Activated naive CD8-positive, alpha-beta T cell (primary cell): ENCODE measurements at regions not wholly inside any gene's neighbourhood (a gene's known extent, or its start where the extent isn't known, plus 50 kb on each side); places are given as distances from the start of the nearest gene placed in this dataset.
"Not testable (repeated sequence)": the region's sequence is repeated elsewhere in the genome, so short reads cannot be mapped to it uniquely, and the experiment has no call there.

Source experiments
- H3K27ac Mint-ChIP-seq: one replicate; pipeline ENCODE4 v1.8.0; 2021; ENCODE audit warnings: mixed read lengths
- H3K27me3 Mint-ChIP-seq: one replicate; pipeline ENCODE4 v1.8.0; 2021; ENCODE audit warnings: mixed read lengths
- H3K36me3 Mint-ChIP-seq: one replicate; pipeline ENCODE4 v1.8.0; 2021; ENCODE audit warnings: mixed read lengths
- H3K4me1 Mint-ChIP-seq: one replicate; pipeline ENCODE4 v1.8.0; 2021; ENCODE audit warnings: low read depth, mixed read lengths
- H3K4me3 Mint-ChIP-seq: one replicate; pipeline ENCODE4 v1.8.0; 2021; ENCODE audit warnings: mild to moderate bottlenecking, mixed read lengths
- H3K9me3 Mint-ChIP-seq: one replicate; pipeline ENCODE4 v1.8.0; 2021; ENCODE audit warnings: low read depth, mixed read lengths

DNA sequence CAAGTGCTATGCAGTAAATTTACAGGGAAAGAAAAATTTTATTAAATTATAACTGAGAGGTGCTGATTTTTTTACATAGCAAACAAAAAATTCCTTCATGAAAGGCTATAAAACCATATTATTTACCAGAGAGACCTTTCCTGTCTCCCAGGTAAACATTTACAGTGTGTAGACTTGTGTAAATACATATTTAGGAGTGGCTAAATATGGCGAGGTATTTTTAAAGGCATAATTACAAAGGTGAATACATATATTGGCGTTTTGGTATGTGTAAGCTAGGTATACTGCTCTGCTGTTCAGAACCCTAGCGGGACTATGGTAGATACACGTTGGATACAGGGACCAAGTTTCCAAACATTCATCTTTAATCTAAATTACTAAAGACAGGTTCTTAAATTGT lies 170.6 kb upstream of the MEF2C start:
- H3K4me1 Mint-ChIP-seq, result no peaks in the 10 kb centered on the region
- no peak overlapping the region for H3K4me3 Mint-ChIP-seq
- H3K27me3 Mint-ChIP-seq, result no peaks in the 10 kb centered on the region
- peaks cover 13% of the 10 kb centered on the region for H3K9me3 Mint-ChIP-seq
- H3K36me3 Mint-ChIP-seq, result no peaks in the 10 kb centered on the region
- no peak overlapping the region for H3K27ac Mint-ChIP-seq

- H3K4me3 Mint-ChIP-seq, H3K36me3 Mint-ChIP-seq, H3K27me3 Mint-ChIP-seq, H3K27ac Mint-ChIP-seq, H3K4me1 Mint-ChIP-seq: not testable (repeated sequence)
- H3K9me3 Mint-ChIP-seq, result peaks cover 13% of the 10 kb centered on the region
These were observed 167.1 kb upstream of the MEF2C start for GRCh38 chr5:89050062-89050461.

GRCh38 chr5:89047571-89047970 lies 164.6 kb upstream of the MEF2C start:
- Mint-ChIP-seq H3K4me3 (no peak overlapping the region), H3K36me3 (no peaks in the 10 kb centered on the region), H3K27ac (no peak overlapping the region), H3K9me3 (peaks cover 13% of the 10 kb centered on the region), H3K27me3 (no peaks in the 10 kb centered on the region), H3K4me1 (peaks cover 3% of the 10 kb centered on the region)

- Mint-ChIP-seq H3K4me1 (peaks cover 3% of the 10 kb centered on the region), H3K36me3 (no peaks in the 10 kb centered on the region), H3K27ac (no peak overlapping the region), H3K4me3 (no peak overlapping the region), H3K27me3 (no peaks in the 10 kb centered on the region), H3K9me3 (peaks cover under 1% of the 10 kb centered on the region)
These were observed 162.2 kb upstream of the MEF2C start for GRCh38 chr5:89045216-89045615.

DNA sequence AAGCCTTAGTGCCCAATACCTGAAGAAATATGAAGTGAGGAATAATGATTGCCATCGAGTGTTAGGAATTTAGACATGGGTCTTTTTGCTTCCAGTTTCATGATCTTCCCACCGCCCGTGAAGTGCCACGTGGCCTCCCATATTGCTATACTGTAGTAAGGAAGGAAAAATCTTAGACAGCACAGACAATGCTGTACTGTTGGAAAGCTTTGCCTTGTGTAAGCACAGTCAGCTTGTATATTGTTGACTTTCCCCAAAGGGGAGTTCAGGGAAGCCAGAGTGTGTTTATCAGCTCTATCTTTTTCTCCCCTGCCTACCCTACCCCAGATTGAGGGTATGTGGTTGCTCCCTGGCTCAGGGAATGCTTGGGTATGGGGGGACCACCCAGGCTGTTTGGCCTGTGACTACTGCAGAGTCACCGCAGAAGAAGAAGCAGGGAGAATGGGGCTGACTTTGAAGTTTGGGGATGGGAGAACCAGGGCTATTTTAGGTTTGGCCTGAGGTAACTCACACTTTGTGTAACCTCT lies 161.8 kb upstream of the MEF2C start:
- Mint-ChIP-seq H3K4me1 (peaks cover 3% of the 10 kb centered on the region), H3K9me3 (no peaks in the 10 kb centered on the region), H3K27me3 (no peaks in the 10 kb centered on the region), H3K4me3 (no peak overlapping the region), H3K27ac (no peak overlapping the region), H3K36me3 (no peaks in the 10 kb centered on the region)

DNA sequence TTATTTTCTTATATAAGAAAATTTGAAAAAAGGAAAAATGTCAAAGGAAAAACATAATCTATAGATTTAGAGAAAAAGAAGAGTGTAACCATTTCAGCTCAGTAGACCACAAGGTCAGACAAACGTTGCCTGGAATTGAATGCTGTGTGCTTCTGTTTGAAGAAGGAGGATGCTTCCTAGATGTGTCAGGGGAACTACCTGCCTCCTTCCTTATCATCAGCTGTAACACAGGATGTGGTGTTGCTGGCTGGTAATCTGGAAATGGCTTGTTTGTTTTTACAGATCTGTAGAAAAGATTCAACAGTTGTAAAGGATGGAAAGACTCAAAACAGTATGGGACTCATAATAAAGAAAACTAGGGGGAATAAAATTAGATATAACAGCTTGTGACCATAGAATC lies 160.7 kb upstream of the MEF2C start:
- H3K4me1 Mint-ChIP-seq, result peaks cover 3% of the 10 kb centered on the region
- H3K9me3 Mint-ChIP-seq, result peaks cover 2% of the 10 kb centered on the region
- no peaks in the 10 kb centered on the region for H3K27me3 Mint-ChIP-seq
- no peak overlapping the region for H3K4me3 Mint-ChIP-seq
- no peak overlapping the region for H3K27ac Mint-ChIP-seq
- no peaks in the 10 kb centered on the region for H3K36me3 Mint-ChIP-seq

- Mint-ChIP-seq H3K27ac (no peak overlapping the region), H3K36me3 (no peaks in the 10 kb centered on the region), H3K4me1 (peaks cover 3% of the 10 kb centered on the region), H3K9me3 (peaks cover 4% of the 10 kb centered on the region), H3K4me3 (no peak overlapping the region), H3K27me3 (no peaks in the 10 kb centered on the region)
These were observed 159.8 kb upstream of the MEF2C start for GRCh38 chr5:89042746-89043145.

DNA sequence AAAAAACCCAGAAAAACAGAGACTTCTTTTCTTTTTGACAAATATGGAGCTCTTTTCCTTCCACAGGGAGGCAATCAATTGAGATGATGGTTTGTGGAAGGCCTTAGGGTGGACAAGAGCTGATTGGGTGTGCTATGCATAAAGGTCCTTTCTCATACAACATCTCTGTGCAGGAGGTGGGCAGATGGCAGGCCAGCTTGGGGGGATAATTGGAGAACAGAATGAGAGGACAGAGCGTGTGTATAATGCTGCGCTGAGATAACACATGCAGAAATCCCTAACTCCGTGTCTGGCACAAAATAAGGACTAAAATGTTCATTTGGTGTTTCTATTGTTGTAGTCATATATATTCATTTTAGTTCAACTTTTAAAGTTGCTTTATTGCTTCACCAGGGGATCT lies 159.0 kb upstream of the MEF2C start:
- no peaks in the 10 kb centered on the region for H3K27me3 Mint-ChIP-seq
- peaks cover 3% of the 10 kb centered on the region for H3K4me1 Mint-ChIP-seq
- H3K4me3 Mint-ChIP-seq, result no peak overlapping the region
- H3K36me3 Mint-ChIP-seq, result no peaks in the 10 kb centered on the region
- H3K9me3 Mint-ChIP-seq, result peaks cover 4% of the 10 kb centered on the region
- no peak overlapping the region for H3K27ac Mint-ChIP-seq

DNA sequence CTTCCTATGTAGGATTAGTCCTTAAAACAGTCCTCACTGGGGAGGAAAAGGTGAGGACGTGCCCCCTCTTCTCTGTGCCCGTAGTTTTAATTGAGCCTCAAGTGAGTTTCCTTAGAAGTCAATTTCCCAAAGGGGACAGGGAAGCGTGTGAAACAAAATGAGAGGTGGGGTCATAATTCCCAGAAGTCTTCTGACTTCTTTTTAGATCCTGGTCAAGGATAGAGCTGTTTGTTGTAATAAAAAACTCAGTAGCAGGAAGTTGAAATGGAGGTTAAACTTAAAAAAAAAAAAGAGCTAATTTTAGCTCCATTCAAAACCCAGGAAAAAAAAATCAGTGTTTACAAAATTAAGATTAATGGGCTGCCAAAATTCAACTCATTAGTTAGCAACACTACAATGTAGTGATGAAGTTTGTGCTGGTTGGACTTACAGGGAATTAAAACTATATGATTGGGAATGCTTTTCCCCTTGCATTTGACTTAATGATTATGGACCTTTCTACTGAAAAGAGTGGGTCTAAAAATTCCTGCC lies 158.3 kb upstream of the MEF2C start:
- H3K9me3 Mint-ChIP-seq, result peaks cover 4% of the 10 kb centered on the region
- H3K27ac Mint-ChIP-seq, result no peak overlapping the region
- no peaks in the 10 kb centered on the region for H3K36me3 Mint-ChIP-seq
- H3K27me3 Mint-ChIP-seq, result no peaks in the 10 kb centered on the region
- peaks cover 3% of the 10 kb centered on the region for H3K4me1 Mint-ChIP-seq
- no peak overlapping the region for H3K4me3 Mint-ChIP-seq

GRCh38 chr5:89036704-89037489 lies 153.9 kb upstream of the MEF2C start:
- Mint-ChIP-seq H3K4me1 (no peaks in the 10 kb centered on the region), H3K4me3 (no peak overlapping the region), H3K27ac (no peak overlapping the region), H3K36me3 (no peaks in the 10 kb centered on the region), H3K9me3 (peaks cover 4% of the 10 kb centered on the region), H3K27me3 (no peaks in the 10 kb centered on the region)

GRCh38 chr5:89036166-89036565 lies 153.2 kb upstream of the MEF2C start:
- Mint-ChIP-seq H3K4me1 (no peaks in the 10 kb centered on the region), H3K4me3 (no peak overlapping the region), H3K27me3 (no peaks in the 10 kb centered on the region), H3K36me3 (no peaks in the 10 kb centered on the region), H3K27ac (no peak overlapping the region), H3K9me3 (peaks cover 4% of the 10 kb centered on the region)

- no peak overlapping the region for H3K27ac Mint-ChIP-seq
- no peak overlapping the region for H3K4me3 Mint-ChIP-seq
- no peaks in the 10 kb centered on the region for H3K4me1 Mint-ChIP-seq
- peaks cover 4% of the 10 kb centered on the region for H3K9me3 Mint-ChIP-seq
- H3K27me3 Mint-ChIP-seq, result no peaks in the 10 kb centered on the region
- H3K36me3 Mint-ChIP-seq, result no peaks in the 10 kb centered on the region
These were observed 151.6 kb upstream of the MEF2C start for GRCh38 chr5:89034588-89034987.

- Mint-ChIP-seq H3K4me3 (no peak overlapping the region), H3K27ac (no peak overlapping the region), H3K4me1 (no peaks in the 10 kb centered on the region), H3K36me3 (no peaks in the 10 kb centered on the region), H3K9me3 (no peaks in the 10 kb centered on the region), H3K27me3 (no peaks in the 10 kb centered on the region)
These were observed 147.8 kb upstream of the MEF2C start for GRCh38 chr5:89030798-89031197.

DNA sequence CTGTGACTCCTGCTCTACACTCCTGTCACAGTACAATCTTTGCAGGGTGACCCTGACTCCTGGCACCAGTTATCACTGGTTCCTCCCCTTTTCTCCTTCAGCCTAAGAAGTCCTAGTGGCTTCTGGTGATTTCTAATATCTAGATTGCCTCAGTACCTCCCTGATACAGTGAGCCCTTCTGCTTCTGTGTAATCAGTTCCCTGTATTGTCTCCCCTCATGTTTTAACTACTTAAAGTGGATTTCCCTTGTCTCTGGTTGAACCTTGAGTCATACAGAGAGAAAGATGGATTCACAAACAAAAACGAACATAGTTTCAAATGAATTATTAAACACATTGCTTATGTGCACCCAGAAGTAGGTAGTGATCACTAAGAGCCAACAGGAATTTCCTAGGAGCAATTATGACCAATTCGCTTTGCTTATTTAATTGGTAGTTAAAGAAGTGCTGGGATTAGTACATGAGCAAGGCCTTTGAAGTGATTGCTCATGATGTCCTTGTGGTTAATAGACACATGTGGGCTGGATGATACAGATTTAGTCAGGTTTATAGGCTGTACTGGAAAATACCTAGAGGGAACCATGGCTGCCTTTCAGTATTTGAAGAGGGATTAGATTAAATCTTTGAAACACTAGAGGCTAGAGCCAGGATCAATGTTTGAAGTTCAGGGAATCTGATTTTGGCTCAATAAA lies 145.8 kb upstream of the MEF2C start:
- Mint-ChIP-seq H3K9me3 (no peaks in the 10 kb centered on the region), H3K4me3 (no peak overlapping the region), H3K36me3 (no peaks in the 10 kb centered on the region), H3K4me1 (no peaks in the 10 kb centered on the region), H3K27me3 (no peaks in the 10 kb centered on the region), H3K27ac (no peak overlapping the region)

- Mint-ChIP-seq H3K9me3 (no peaks in the 10 kb centered on the region), H3K27ac (no peak overlapping the region), H3K4me3 (no peak overlapping the region), H3K36me3 (no peaks in the 10 kb centered on the region), H3K4me1 (no peaks in the 10 kb centered on the region), H3K27me3 (no peaks in the 10 kb centered on the region)
These were observed 141.1 kb upstream of the MEF2C start for GRCh38 chr5:89024045-89024444.
